HG03520 (cell line): ENCODE measurements at regions not wholly inside any gene's neighbourhood (a gene's known extent, or its start where the extent isn't known, plus 50 kb on each side); places are given as distances from the start of the nearest gene placed in this dataset.
A peak's percentile ranks its signal among the peaks of the same experiment; 100 is the strongest.

ENCODE experiments used
- ATAC-seq: cut with Tn5 transposase; IDR thresholded peaks from one replicate; pipeline ENCODE4 v1.9.1; 2021; ENCODE audit warnings: mild to moderate bottlenecking, moderate library complexity; ENCODE audit not compliant: unreplicated experiment

DNA sequence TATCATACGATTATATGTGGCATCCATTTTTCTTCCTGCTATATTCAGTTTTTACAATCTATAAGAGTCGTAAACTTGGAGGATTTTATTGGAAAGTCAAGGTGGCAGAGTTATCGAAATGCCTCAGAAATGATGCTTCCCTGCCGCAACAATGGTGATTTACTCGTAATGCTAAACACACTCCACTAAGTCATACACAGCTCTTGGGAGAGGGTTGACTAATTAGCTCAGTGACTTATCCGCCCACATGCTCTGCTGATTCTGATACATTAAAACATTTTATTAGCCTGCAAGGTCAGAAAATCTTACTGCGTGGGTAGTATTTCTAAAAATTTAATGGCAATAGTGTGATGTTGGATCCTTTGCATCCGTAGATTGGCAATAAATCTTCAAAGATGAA is 420.1 kb downstream of the ARAP2 start:
- no peak for ATAC-seq

GRCh38 chr4:35835893-35836292 is 408.4 kb downstream of the ARAP2 start:
- no peak for ATAC-seq

DNA sequence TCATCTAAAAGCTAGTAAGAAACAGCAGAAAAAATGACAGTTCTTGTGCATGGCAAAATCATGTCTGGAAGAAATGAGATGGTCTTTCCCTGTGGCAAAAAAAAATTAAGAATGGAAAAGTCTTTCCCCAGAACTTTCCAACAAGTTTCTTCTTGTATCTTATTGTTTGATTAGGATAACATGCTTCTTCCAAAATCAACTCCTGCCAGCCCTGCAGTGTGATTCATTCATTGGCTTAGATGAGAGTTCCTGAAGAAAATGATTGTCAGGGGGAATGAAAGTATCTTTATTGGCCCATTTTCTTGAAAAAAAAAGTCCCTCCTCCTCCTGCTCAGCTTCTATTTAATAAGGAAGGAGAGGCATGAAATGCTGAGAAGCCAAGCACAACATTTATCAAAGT is 407.7 kb downstream of the ARAP2 start:
- no peak for ATAC-seq

DNA sequence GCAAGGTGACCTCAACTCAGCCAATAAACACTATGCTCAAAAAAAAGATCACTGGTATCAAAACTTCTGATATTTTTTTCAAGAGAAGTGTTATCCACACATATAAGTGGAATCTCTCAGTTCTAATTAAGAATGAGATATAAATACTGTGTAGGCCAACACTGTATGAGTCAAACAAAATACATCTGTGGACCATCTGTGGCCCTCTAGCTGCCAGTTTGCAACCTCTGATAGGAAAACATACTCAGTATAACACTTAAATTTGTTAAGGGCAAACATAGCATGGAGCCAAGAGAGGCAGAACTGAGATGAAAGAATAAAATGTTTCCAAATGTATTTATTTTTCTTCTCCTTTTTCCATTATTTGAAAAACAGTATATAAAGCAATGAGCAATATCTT is 377.3 kb downstream of the ARAP2 start:
- ATAC-seq = no peak

DNA sequence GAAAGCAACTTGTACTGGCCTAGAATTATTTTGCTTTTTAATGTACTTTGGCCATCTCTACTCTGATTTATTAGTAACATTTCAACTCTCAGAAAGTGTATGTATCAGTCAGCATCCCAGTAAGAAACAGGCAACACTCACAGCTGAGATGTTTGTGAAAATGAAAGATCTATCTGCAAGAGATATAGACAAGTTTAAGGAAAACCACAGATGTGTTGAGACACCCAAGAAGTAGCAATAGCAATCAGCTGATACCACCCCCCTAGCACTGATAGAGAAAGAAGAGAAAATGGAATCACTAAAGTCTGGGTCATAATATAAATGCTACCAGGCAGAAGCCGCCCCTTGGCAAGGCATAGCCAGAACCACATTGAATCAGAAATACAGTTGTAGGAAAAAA is 372.0 kb downstream of the ARAP2 start:
- no peak for ATAC-seq

- ATAC-seq = no peak
These were observed 364.8 kb downstream of the ARAP2 start for GRCh38 chr4:35879479-35879878.

- ATAC-seq = no peak
These were observed 361.2 kb downstream of the ARAP2 start for GRCh38 chr4:35883108-35883507.

- no peak for ATAC-seq
These were observed 359.4 kb downstream of the ARAP2 start for GRCh38 chr4:35884714-35885480.

GRCh38 chr4:35897808-35898207 is 346.5 kb downstream of the ARAP2 start:
- no peak for ATAC-seq

- ATAC-seq = no peak
These were observed 343.7 kb downstream of the ARAP2 start for GRCh38 chr4:35900286-35901243.

- peak; percentile 77 for ATAC-seq
These were observed 332.1 kb downstream of the ARAP2 start for GRCh38 chr4:35912174-35912573.

GRCh38 chr4:35918491-35918977 is 325.8 kb downstream of the ARAP2 start:
- ATAC-seq = no peak

GRCh38 chr4:35925806-35926205 is 318.5 kb downstream of the ARAP2 start:
- ATAC-seq = peak; percentile 64

- no peak for ATAC-seq
These were observed 317.5 kb downstream of the ARAP2 start for GRCh38 chr4:35926788-35927187.

GRCh38 chr4:35933901-35934300 is 310.4 kb downstream of the ARAP2 start:
- no peak for ATAC-seq

DNA sequence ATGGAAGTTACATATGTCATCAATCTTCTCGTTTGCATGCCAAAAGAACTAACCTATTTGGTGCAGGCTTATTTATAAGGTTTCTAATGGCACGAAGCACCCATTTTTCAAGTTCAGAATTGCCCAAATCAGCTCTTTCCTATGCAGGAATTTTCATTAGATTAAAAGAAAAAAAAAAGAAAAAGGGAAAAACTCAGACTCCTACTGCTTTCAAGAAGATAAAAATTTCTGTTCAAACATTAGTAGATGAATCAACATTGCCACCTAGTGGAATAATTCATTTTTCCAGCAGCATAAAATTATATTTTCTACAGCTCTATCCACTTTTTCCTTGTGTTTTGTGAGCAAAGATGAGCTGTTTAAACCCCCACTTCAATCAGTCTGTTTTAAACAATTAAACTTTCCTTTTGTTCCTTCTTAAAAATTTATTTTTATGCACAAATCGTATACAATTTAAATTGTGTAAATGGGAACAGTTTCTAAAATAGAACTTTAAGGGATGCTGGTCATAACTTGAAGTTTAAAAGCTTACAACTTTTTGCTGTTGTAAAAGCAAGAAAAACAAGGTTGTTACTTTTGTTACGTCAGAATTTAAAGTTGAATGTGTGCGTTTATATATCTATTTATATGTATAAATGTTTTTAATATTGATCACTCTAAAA is 309.9 kb downstream of the ARAP2 start:
- ATAC-seq = no peak

DNA sequence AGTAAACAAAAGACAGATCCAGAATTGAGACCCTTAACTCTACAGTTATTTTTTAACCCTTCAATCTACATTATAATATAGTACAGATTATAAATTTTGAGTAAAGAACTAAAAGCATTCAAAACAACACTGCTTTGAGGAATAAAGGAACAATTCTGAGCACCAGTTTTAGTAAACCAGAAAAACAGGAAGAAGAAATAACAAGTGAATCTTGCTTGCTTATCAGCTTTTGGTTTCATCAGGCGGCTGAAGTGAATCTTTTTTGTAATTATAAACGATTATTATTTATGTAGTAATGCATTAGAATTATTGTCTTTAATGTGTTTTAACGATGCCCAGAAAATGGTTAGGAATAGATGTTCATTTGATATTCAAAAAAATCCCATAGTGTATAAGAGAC is 305.4 kb downstream of the ARAP2 start:
- no peak for ATAC-seq

- ATAC-seq = no peak
These were observed 304.6 kb downstream of the ARAP2 start for GRCh38 chr4:35939751-35940150.

DNA sequence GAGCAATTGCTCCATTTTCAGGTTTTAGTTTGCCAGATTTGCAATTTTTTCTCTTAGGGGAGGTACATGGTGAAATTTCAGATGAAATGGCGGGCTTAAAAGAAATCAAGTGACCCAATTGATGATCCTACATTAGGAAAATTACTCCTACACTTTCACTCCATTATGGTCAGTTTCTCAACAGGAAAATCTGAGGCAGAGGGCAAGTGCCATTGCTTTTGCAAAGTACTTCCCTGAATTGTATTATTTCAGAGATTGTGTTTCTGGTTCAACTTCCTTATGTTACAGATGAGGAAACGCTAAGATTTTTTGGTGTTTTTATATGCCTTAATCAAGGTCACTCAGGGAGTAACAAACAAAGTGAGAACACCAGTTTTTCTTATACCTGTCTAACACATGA is 302.2 kb downstream of the ARAP2 start:
- no peak for ATAC-seq

GRCh38 chr4:35943606-35944005 is 300.7 kb downstream of the ARAP2 start:
- ATAC-seq = no peak

DNA sequence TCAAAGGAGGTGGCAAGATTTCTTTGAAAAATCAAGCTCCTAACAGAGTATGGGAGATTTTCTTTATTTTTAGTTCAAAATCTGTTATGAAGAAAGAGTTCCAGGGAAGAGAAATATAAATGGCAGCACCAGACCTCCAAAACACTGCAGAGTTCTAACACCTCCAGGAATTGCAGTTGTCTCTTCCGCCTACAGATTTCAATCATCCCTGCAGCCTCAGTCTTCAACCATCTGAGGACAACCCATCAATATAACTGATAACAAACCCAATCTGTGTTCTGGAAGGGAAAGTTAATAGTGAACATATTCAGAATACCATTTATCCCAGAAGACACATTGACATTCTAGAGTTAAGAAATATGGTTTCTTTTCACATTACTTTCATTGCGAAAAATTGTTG is 296.1 kb downstream of the ARAP2 start:
- no peak for ATAC-seq
